CD4-positive, alpha-beta T cell (primary cell): ENCODE measurements at regions not wholly inside any gene's neighbourhood (a gene's known extent, or its start where the extent isn't known, plus 50 kb on each side); places are given as distances from the start of the nearest gene placed in this dataset.

Experiments
- ATAC-seq: fragments of 200-7000 bp; cut with Tn5 transposase; one replicate; pipeline ENCODE4 v1.10.0; 2022; ENCODE audit warnings: mild to moderate bottlenecking; ENCODE audit not compliant: poor library complexity
- CTCF ChIA-PET: fragments of 350-600 bp; sonication (Branson Sonifier 250); formaldehyde crosslinking; loops from one replicate; lab custom pipeline; 2021; ENCODE audit warnings: antibody characterized with exemption, inconsistent platforms; lab: Charles Lee
- POLR2A ChIA-PET: fragments of 350-600 bp; sonication (Branson Sonifier 250); formaldehyde crosslinking; loops from one replicate; lab custom pipeline; 2021; ENCODE audit warnings: antibody characterized with exemption, inconsistent platforms; lab: Charles Lee
- DNase-seq, 14 experiments: peaks; one replicate each; pipeline ENCODE4 v3.0.0-alpha.2; 2013 to 2020; ENCODE audit warnings: mixed read lengths in 2 of 14
- H3K27ac ChIP-seq, 2 donors: one replicate each; pipeline versions ENCODE4 v1.5.1 to v1.7.0; 2013; ENCODE audit warnings: low read length in 2 of 2, low read depth in 1 of 2, mild to moderate bottlenecking in 1 of 2
- H3K27me3 ChIP-seq, 2 experiments: 1 replicate in 1 of 2; 2 replicates in 1 of 2; pipeline versions ENCODE4 v1.6.1 to v1.7.0; 2013; ENCODE audit warnings: low read length in 2 of 2, control low read depth in 1 of 2, mild to moderate bottlenecking in 1 of 2, moderate library complexity in 1 of 2; ENCODE audit not compliant: insufficient read depth in 2 of 2, control insufficient read depth in 1 of 2
- H3K36me3 ChIP-seq: one replicate; pipeline ENCODE4 v1.6.1; 2013; ENCODE audit warnings: low read length, control low read depth; ENCODE audit not compliant: insufficient read depth
- H3K4me1 ChIP-seq: one replicate; pipeline ENCODE4 v1.6.1; 2013; ENCODE audit warnings: low read length, control low read depth; ENCODE audit not compliant: insufficient read depth
- H3K4me3 ChIP-seq: one replicate; pipeline ENCODE4 v1.5.1; 2013; ENCODE audit warnings: mild to moderate bottlenecking, low read length, moderate library complexity
- H3K9me3 ChIP-seq, 2 experiments: 1 replicate in 1 of 2; 2 replicates in 1 of 2; pipeline versions ENCODE4 v1.6.1 to v1.7.0; 2013; ENCODE audit warnings: low read length in 2 of 2, mild to moderate bottlenecking in 2 of 2, control low read depth in 1 of 2, moderate library complexity in 1 of 2; ENCODE audit not compliant: control insufficient read depth in 1 of 2, insufficient read depth in 1 of 2
- H3K27ac Mint-ChIP-seq: one replicate; pipeline ENCODE4 v1.8.0; 2020; ENCODE audit warnings: mixed read lengths
- H3K27me3 Mint-ChIP-seq: one replicate; pipeline ENCODE4 v1.8.0; 2021; ENCODE audit warnings: mixed read lengths
- H3K36me3 Mint-ChIP-seq: one replicate; pipeline ENCODE4 v1.8.0; 2021; ENCODE audit warnings: low read depth, mixed read lengths
- H3K4me1 Mint-ChIP-seq: one replicate; pipeline ENCODE4 v1.8.0; 2021; ENCODE audit warnings: low read depth, mixed read lengths
- H3K4me3 Mint-ChIP-seq: one replicate; pipeline ENCODE4 v1.8.0; 2020; ENCODE audit warnings: mild to moderate bottlenecking, mixed read lengths
- H3K9me3 Mint-ChIP-seq: one replicate; pipeline ENCODE4 v1.8.0; 2020; ENCODE audit warnings: mixed read lengths
- CTCF ChIP-seq: fragments of 200-600 bp; IDR thresholded peaks from one replicate; pipeline ENCODE4 v1.8.0; 2022; ENCODE audit warnings: antibody characterized with exemption, mild to moderate bottlenecking
- intact Hi-C, 2 experiments: fragments of 100-400 bp; cut with DNase I in 1 of 2; cut with micrococcal nuclease in 1 of 2; formaldehyde crosslinking; loops; one replicate each; pipeline versions ENCODE4 v1.15.1 to v1.9.0; 2023 to 2025; cut with DNase I, micrococcal nuclease

- ATAC-seq = no peak
Observed at GRCh38 chr2:39990335-39990900, 211.4 kb upstream of the THUMPD2 start.

GRCh38 chr2:39989888-39990287, 210.8 kb upstream of the THUMPD2 start:
- no peak for TF ChIP-seq CTCF
- Mint-ChIP-seq H3K4me1 (no peaks in the 10 kb centered on the region), H3K27ac (no peak overlapping the region), H3K36me3 (no peaks in the 10 kb centered on the region), H3K27me3 (no peaks in the 10 kb centered on the region), H3K4me3 (no peak overlapping the region), H3K9me3 (peaks cover 5% of the 10 kb centered on the region)
- no peaks in the 10 kb centered on the region for H3K4me1 ChIP-seq
- no peak overlapping the region for H3K4me3 ChIP-seq
- ATAC-seq (no peak), DNase-seq (no peak)
- intact Hi-C loops = no loop called here
- POLR2A ChIA-PET = no interaction called here
- no peaks in the 10 kb centered on the region for H3K9me3 ChIP-seq
- H3K27me3 ChIP-seq = no peaks in the 10 kb centered on the region
- H3K36me3 ChIP-seq = no peaks in the 10 kb centered on the region
- CTCF ChIA-PET = no interaction called here
- no peak overlapping the region for H3K27ac ChIP-seq

More at GRCh38 chr2:39990335-39990900, 211.4 kb upstream of the THUMPD2 start:
- DNase-seq = no peak
- ChIA-PET CTCF (no interaction called here), POLR2A (no interaction called here)
- no peak overlapping the region for H3K4me3 Mint-ChIP-seq
- Histone ChIP-seq H3K27me3 (no peaks in the 10 kb centered on the region), H3K4me3 (no peak overlapping the region), H3K36me3 (no peaks in the 10 kb centered on the region), H3K27ac (no peak overlapping the region), H3K9me3 (no peaks in the 10 kb centered on the region), H3K4me1 (no peaks in the 10 kb centered on the region)
- intact Hi-C loops = no loop called here
- H3K9me3 Mint-ChIP-seq = peaks cover 5% of the 10 kb centered on the region
- no peaks in the 10 kb centered on the region for H3K36me3 Mint-ChIP-seq
- H3K27me3 Mint-ChIP-seq = no peaks in the 10 kb centered on the region
- TF ChIP-seq CTCF = no peak
- H3K27ac Mint-ChIP-seq = no peak overlapping the region
- H3K4me1 Mint-ChIP-seq = no peaks in the 10 kb centered on the region

GRCh38 chr2:39981883-39982311, 202.8 kb upstream of the THUMPD2 start:
- ATAC-seq (no peak), DNase-seq (no peak)
- intact Hi-C loops = no loop called here
- ChIA-PET POLR2A (no interaction called here), CTCF (no interaction called here)
- H3K36me3 Mint-ChIP-seq = no peaks in the 10 kb centered on the region
- Histone ChIP-seq H3K27me3 (no peaks in the 10 kb centered on the region), H3K4me3 (no peak overlapping the region), H3K4me1 (no peaks in the 10 kb centered on the region), H3K9me3 (no peaks in the 10 kb centered on the region), H3K27ac (no peak overlapping the region), H3K36me3 (no peaks in the 10 kb centered on the region)
- no peak for TF ChIP-seq CTCF
- peaks cover 8% of the 10 kb centered on the region for H3K9me3 Mint-ChIP-seq
- H3K27me3 Mint-ChIP-seq = no peaks in the 10 kb centered on the region
- no peaks in the 10 kb centered on the region for H3K4me1 Mint-ChIP-seq
- no peak overlapping the region for H3K27ac Mint-ChIP-seq
- no peak overlapping the region for H3K4me3 Mint-ChIP-seq
